ENCODE measurements at regions not wholly inside any gene's neighbourhood (a gene's known extent, or its start where the extent isn't known, plus 50 kb on each side); places are given as distances from the start of the nearest gene placed in this dataset.

- TF ChIP-seq CTCF (IDR thresholded peaks at IDR 0.05): no peak
- TF ChIP-seq NFYB (CRISPR knock-in tag; conservative IDR thresholded peaks at IDR 0.05; ENCODE audit: low read depth): no peak
- no peak for TF ChIP-seq ATF3 (CRISPR knock-in tag; conservative IDR thresholded peaks at IDR 0.05)
- TF ChIP-seq CBFB (CRISPR knock-in tag; IDR thresholded peaks at IDR 0.05; ENCODE audit: low read depth): no peak
- no peak for TF ChIP-seq PREB (CRISPR knock-in tag; IDR thresholded peaks at IDR 0.05; ENCODE audit: borderline replicate concordance)
- no peak for TF ChIP-seq ZNF396 (CRISPR knock-in tag; IDR thresholded peaks at IDR 0.05; ENCODE audit: borderline replicate concordance)
- no peak for TF ChIP-seq ATF6 (CRISPR knock-in tag; IDR thresholded peaks at IDR 0.05)
- TF ChIP-seq E2F4 (CRISPR knock-in tag; IDR thresholded peaks at IDR 0.05; ENCODE audit: borderline replicate concordance, low read depth): no peak
Measured at GRCh38 chr3:95567346-95567745, 1247.0 kb upstream of the EPHA6 start.

Data from WTC11 (cell line).